SK-N-SH (cell line): ENCODE measurements at regions not wholly inside any gene's neighbourhood (a gene's known extent, or its start where the extent isn't known, plus 50 kb on each side); places are given as distances from the start of the nearest gene placed in this dataset.

Experiments used
- CTCF ChIA-PET: fragments of 300-600, 350-600 bp; formaldehyde crosslinking; extraction: SDS; loops from one replicate; lab custom pipeline; 2021; lab: Yijun Ruan, JAX
- POLR2A ChIA-PET: fragments of 350-600 bp; sonication (Branson Sonifier 250); formaldehyde crosslinking; extraction: SDS; loops from one replicate; lab custom pipeline; 2020; ENCODE audit warnings: antibody characterized with exemption, inconsistent platforms; lab: Yijun Ruan, JAX
- DNase-seq: peaks from one replicate; pipeline ENCODE4 v3.0.0; 2012
- H2AFZ ChIP-seq: fragments of 200-600 bp; sonication (generic); 2 replicates; pipeline ENCODE4 v1.8.1; 2016; ENCODE audit warnings: antibody characterized with exemption, mild to moderate bottlenecking, low read depth
- H3F3A ChIP-seq: fragments of 200-600 bp; sonication (generic); replicated peaks from 2 replicates; pipeline ENCODE3; 2016; ENCODE audit warnings: antibody characterized with exemption, mild to moderate bottlenecking; ENCODE audit not compliant: insufficient read depth
- H3K27ac ChIP-seq, 2 experiments: fragments of 200-500 bp in 1 of 2; fragments of 200-600 bp in 1 of 2; sonication (Bioruptor generic) in 1 of 2; sonication (generic), shearing (Covaris generic) in 1 of 2; 2 replicates each; pipeline versions ENCODE4 v1.5.1 to v1.6.1; 2014 to 2016; ENCODE audit warnings: low read depth in 2 of 2, inconsistent platforms in 1 of 2, low read length in 1 of 2, mild to moderate bottlenecking in 1 of 2, mixed read lengths in 1 of 2
- H3K27me3 ChIP-seq: fragments of 200-600 bp; sonication (generic), shearing (Covaris generic); 2 replicates; pipeline ENCODE4 v1.6.1; 2016; ENCODE audit warnings: mixed run types; ENCODE audit not compliant: insufficient read depth
- H3K36me3 ChIP-seq, 2 experiments: fragments of 200-500 bp in 1 of 2; fragments of 200-600 bp in 1 of 2; sonication (Bioruptor generic) in 1 of 2; sonication (generic) in 1 of 2; replicated peaks in 1 of 2; 2 replicates each; pipeline versions ENCODE3 to v1.5.1; 2014 to 2016; ENCODE audit warnings: low read length in 1 of 2, mild to moderate bottlenecking in 1 of 2; ENCODE audit not compliant: insufficient read depth in 2 of 2, control insufficient read depth in 1 of 2
- H3K4me1 ChIP-seq, 2 experiments: fragments of 200-500 bp in 1 of 2; fragments of 200-600 bp in 1 of 2; sonication (Bioruptor generic) in 1 of 2; sonication (generic), shearing (Covaris generic) in 1 of 2; 2 replicates each; pipeline versions ENCODE4 v1.5.1 to v1.6.1; 2014 to 2016; ENCODE audit warnings: low read depth in 1 of 2, low read length in 1 of 2, mixed run types in 1 of 2; ENCODE audit not compliant: insufficient read depth in 2 of 2, control insufficient read depth in 1 of 2
- H3K4me2 ChIP-seq: fragments of 200-600 bp; sonication (generic), shearing (Covaris generic); 2 replicates; pipeline ENCODE4 v1.6.1; 2017; ENCODE audit warnings: mixed run types
- H3K4me3 ChIP-seq, 2 experiments: fragments of 200-500 bp in 1 of 2; fragments of 200-600 bp in 1 of 2; sonication (Bioruptor generic) in 1 of 2; sonication (generic), shearing (Covaris generic) in 1 of 2; 2 replicates each; pipeline versions ENCODE4 v1.5.1 to v1.8.1; 2014 to 2016; ENCODE audit warnings: low read depth in 2 of 2, inconsistent platforms in 1 of 2, low read length in 1 of 2, mild to moderate bottlenecking in 1 of 2, mixed read lengths in 1 of 2, moderate library complexity in 1 of 2
- H3K79me2 ChIP-seq: fragments of 200-600 bp; sonication (generic); 2 replicates; pipeline ENCODE4 v1.8.1; 2017; ENCODE audit warnings: mild to moderate bottlenecking; ENCODE audit not compliant: insufficient read depth
- H3K9ac ChIP-seq: fragments of 200-600 bp; sonication (generic); 2 replicates; pipeline ENCODE4 v1.6.1; 2017; ENCODE audit warnings: mixed run types
- H3K9me2 ChIP-seq: fragments of 200-600 bp; sonication (generic); 2 replicates; pipeline ENCODE4 v1.6.1; 2017; ENCODE audit warnings: mixed run types
- H3K9me3 ChIP-seq: fragments of 200-600 bp; sonication (generic); 2 replicates; pipeline ENCODE4 v1.6.1; 2017; ENCODE audit warnings: mixed run types, mild to moderate bottlenecking, moderate library complexity
- H4K20me1 ChIP-seq: fragments of 200-600 bp; sonication (generic); 2 replicates; pipeline ENCODE4 v1.6.1; 2017; ENCODE audit warnings: mild to moderate bottlenecking, mixed run types; ENCODE audit not compliant: insufficient read depth
- CHD2 ChIP-seq: fragments of 150-350 bp; IDR thresholded peaks from 2 replicates; pipeline ENCODE4 v1.6.1; 2018; ENCODE audit warnings: low read length; ENCODE audit not compliant: partially characterized antibody
- ELF1 ChIP-seq: IDR thresholded peaks from 2 replicates; pipeline ENCODE4 v1.4.0; 2012
- EP300 ChIP-seq, 2 experiments: IDR thresholded peaks; 2 replicates each; pipeline versions ENCODE4 v1.4.0 to v1.6.1; 2012; ENCODE audit warnings: borderline replicate concordance in 1 of 2, low read depth in 1 of 2, low read length in 1 of 2
- FOSL2 ChIP-seq: IDR thresholded peaks from 2 replicates; pipeline ENCODE4 v1.4.0; 2012; ENCODE audit warnings: low read depth, mild to moderate bottlenecking, moderate library complexity, borderline replicate concordance
- FOXM1 ChIP-seq: IDR thresholded peaks from 2 replicates; pipeline ENCODE4 v1.4.0; 2012; ENCODE audit warnings: low read depth, mild to moderate bottlenecking
- GABPA ChIP-seq: IDR thresholded peaks from 2 replicates; pipeline ENCODE4 v1.4.0; 2012; ENCODE audit warnings: low read depth, mild to moderate bottlenecking
- GATA2 ChIP-seq: sonication (generic); formaldehyde crosslinking; IDR thresholded peaks from 2 replicates; pipeline ENCODE4 v1.5.0; 2020; ENCODE audit warnings: mild to moderate bottlenecking, missing genetic modification reagents
- JUND ChIP-seq: IDR thresholded peaks from 2 replicates; pipeline ENCODE4 v1.4.0; 2012
- MEF2A ChIP-seq: IDR thresholded peaks from 2 replicates; pipeline ENCODE4 v1.4.0; 2012; ENCODE audit warnings: low read depth, borderline replicate concordance
- MXI1 ChIP-seq: IDR thresholded peaks from 2 replicates; pipeline ENCODE4 v1.6.1; 2012; ENCODE audit warnings: mild to moderate bottlenecking, low read depth, low read length, improper control_type of control experiment
- NFIC ChIP-seq: IDR thresholded peaks from 2 replicates; pipeline ENCODE4 v1.4.0; 2012; ENCODE audit warnings: borderline replicate concordance
- RCOR1 ChIP-seq: fragments of 150-350 bp; IDR thresholded peaks from 2 replicates; pipeline ENCODE4 v1.6.1; 2017; ENCODE audit warnings: antibody characterized with exemption, low read length
- RXRA ChIP-seq: IDR thresholded peaks from 2 replicates; pipeline ENCODE4 v1.4.0; 2012; ENCODE audit warnings: low read depth, mild to moderate bottlenecking, borderline replicate concordance
- TCF12 ChIP-seq: IDR thresholded peaks from 2 replicates; pipeline ENCODE4 v1.4.0; 2012
- TEAD4 ChIP-seq: IDR thresholded peaks from 2 replicates; pipeline ENCODE4 v1.4.0; 2012; ENCODE audit warnings: mild to moderate bottlenecking, borderline replicate concordance; ENCODE audit not compliant: insufficient read depth
- YY1 ChIP-seq: IDR thresholded peaks from 2 replicates; pipeline ENCODE4 v1.4.0; 2012; ENCODE audit warnings: low read depth, mild to moderate bottlenecking
- WGBS: methylation state at CpG from one replicate; pipeline ENCODE4 v1.1.6; 2017; ENCODE audit warnings: low lambda C conversion rate; 5-methylcytosine and 5-hydroxymethylcytosine counted together
- TF ChIP-seq, protein P1 (sequence below): IDR thresholded peaks from 2 replicates; pipeline ENCODE4 v1.4.0; 2012; ENCODE audit warnings: low read depth, borderline replicate concordance
- TF ChIP-seq, protein P2 (sequence below): IDR thresholded peaks from 2 replicates; pipeline ENCODE4 v1.6.1; 2012; ENCODE audit warnings: mild to moderate bottlenecking, low read depth, low read length, moderate library complexity
- TF ChIP-seq, protein P3 (sequence below): IDR thresholded peaks from 2 replicates; pipeline ENCODE4 v1.4.0; 2012; ENCODE audit warnings: low read depth
- TF ChIP-seq, protein P4 (sequence below): IDR thresholded peaks from 2 replicates; pipeline ENCODE4 v1.4.0; 2012; ENCODE audit warnings: low read depth, borderline replicate concordance
- TF ChIP-seq, protein P5 (sequence below): fragments of 150-350 bp; IDR thresholded peaks from 2 replicates; pipeline ENCODE4 v1.6.1; 2017; ENCODE audit warnings: antibody characterized with exemption, low read length, low read depth, borderline replicate concordance
- TF ChIP-seq, protein P6 (sequence below): fragments of 150-350 bp; IDR thresholded peaks from 2 replicates; pipeline ENCODE4 v1.6.1; 2016; ENCODE audit warnings: mild to moderate bottlenecking, low read depth, low read length
- TF ChIP-seq, protein P7 (sequence below): IDR thresholded peaks from 2 replicates; pipeline ENCODE4; 2012

DNA sequence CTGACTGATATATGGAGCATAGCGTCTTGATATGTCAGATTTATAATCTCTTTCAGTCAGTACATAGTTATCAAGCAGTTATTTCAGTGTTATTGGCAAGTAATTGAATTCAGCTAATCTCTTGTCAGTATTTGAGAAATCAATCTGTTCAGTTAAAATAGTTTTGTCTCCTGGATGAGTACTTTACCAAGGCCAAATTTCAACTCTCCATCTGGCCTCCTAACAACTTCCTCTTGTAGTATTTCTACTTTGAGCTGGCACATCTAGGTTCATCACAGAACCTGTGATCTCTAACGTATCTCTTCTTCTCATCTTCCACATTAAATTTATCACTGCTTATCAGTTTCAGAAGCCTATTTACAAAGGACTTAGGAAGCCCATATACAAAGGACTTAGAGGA lies 690.5 kb downstream of the C12orf50 start (continued):
- TF ChIP-seq, protein P1, sequence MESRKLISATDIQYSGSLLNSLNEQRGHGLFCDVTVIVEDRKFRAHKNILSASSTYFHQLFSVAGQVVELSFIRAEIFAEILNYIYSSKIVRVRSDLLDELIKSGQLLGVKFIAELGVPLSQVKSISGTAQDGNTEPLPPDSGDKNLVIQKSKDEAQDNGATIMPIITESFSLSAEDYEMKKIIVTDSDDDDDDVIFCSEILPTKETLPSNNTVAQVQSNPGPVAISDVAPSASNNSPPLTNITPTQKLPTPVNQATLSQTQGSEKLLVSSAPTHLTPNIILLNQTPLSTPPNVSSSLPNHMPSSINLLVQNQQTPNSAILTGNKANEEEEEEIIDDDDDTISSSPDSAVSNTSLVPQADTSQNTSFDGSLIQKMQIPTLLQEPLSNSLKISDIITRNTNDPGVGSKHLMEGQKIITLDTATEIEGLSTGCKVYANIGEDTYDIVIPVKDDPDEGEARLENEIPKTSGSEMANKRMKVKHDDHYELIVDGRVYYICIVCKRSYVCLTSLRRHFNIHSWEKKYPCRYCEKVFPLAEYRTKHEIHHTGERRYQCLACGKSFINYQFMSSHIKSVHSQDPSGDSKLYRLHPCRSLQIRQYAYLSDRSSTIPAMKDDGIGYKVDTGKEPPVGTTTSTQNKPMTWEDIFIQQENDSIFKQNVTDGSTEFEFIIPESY = no peak
- TF ChIP-seq, all 33 proteins: peak for 0

DNA sequence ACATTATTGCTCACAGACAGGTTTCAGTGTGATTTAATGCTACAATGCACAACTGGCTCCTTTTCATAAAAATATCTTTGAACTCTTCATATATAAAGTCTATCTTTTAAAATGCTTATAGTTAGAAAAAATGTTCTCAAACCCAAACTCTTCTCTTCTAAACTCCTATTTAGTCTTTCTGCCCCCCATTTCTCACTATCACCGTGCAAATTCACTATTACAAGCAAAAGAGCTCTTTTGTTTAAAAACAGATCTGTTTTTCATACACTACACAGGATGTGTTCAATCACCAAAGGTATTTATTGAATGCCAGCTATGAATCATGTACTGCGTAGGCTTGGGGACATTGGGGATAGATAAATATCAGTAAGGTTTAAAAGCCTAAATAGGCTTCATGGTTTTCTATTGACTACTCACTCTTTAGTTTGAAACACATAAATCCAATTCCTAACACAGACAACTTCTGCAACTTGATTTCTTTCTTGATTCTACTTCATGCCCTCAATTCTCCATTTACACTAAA lies 692.3 kb downstream of the C12orf50 start:
- no peaks in the 10 kb centered on the region for H3K36me3 ChIP-seq
- CTCF ChIA-PET = no interaction called here

More for the DNA sequence above, 692.3 kb downstream of the C12orf50 start:
- peak overlapping the region; percentile 30 to 53; a peak in 2 of 4 replicates for H3K27ac ChIP-seq
- WGBS = 13% methylated on average over 2 of the region's 2 CpGs
- H3K4me1 ChIP-seq = peaks cover 9 to 17% of the 10 kb centered on the region in 2 experiments; a peak in 3 of 4 replicates
- DNase-seq = no peak
- H3K9me2 ChIP-seq = no peaks in the 10 kb centered on the region
- H4K20me1 ChIP-seq = no peaks in the 10 kb centered on the region
- peaks cover 5% of the 10 kb centered on the region; the same call in 1 of the 2 replicates for H3K9me3 ChIP-seq
- H3K27me3 ChIP-seq = no peaks in the 10 kb centered on the region
- H2AFZ ChIP-seq = peak overlapping the region; percentile 52
- H3K9ac ChIP-seq = no peak overlapping the region
- H3K4me2 ChIP-seq = no peak overlapping the region
- TF ChIP-seq, protein P2, sequence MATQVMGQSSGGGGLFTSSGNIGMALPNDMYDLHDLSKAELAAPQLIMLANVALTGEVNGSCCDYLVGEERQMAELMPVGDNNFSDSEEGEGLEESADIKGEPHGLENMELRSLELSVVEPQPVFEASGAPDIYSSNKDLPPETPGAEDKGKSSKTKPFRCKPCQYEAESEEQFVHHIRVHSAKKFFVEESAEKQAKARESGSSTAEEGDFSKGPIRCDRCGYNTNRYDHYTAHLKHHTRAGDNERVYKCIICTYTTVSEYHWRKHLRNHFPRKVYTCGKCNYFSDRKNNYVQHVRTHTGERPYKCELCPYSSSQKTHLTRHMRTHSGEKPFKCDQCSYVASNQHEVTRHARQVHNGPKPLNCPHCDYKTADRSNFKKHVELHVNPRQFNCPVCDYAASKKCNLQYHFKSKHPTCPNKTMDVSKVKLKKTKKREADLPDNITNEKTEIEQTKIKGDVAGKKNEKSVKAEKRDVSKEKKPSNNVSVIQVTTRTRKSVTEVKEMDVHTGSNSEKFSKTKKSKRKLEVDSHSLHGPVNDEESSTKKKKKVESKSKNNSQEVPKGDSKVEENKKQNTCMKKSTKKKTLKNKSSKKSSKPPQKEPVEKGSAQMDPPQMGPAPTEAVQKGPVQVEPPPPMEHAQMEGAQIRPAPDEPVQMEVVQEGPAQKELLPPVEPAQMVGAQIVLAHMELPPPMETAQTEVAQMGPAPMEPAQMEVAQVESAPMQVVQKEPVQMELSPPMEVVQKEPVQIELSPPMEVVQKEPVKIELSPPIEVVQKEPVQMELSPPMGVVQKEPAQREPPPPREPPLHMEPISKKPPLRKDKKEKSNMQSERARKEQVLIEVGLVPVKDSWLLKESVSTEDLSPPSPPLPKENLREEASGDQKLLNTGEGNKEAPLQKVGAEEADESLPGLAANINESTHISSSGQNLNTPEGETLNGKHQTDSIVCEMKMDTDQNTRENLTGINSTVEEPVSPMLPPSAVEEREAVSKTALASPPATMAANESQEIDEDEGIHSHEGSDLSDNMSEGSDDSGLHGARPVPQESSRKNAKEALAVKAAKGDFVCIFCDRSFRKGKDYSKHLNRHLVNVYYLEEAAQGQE = no peak
- TF ChIP-seq FOXM1 (peak; percentile 46; the same call in 1 of the 2 replicates), YY1 (no peak), RXRA (no peak), MEF2A (peak; percentile 33; the same call in 1 of the 2 replicates), TEAD4 (peak; percentile 77), RCOR1 (no peak), CHD2 (no peak), TCF12 (peak; percentile 88), FOSL2 (peak; percentile 68), GABPA (no peak), GATA2 (CRISPR knock-in tag) (no peak), NFIC (peak; percentile 65), MXI1 (no peak), JUND (peak; percentile 82), EP300 (IDR thresholded peaks at IDR 0.05; ENCODE audit: borderline replicate concordance in 1 of 2, low read depth in 1 of 2, low read length in 1 of 2) (peak in 1 of 2 experiments; percentile 91; a peak in 2 of 4 replicates), ELF1 (no peak)
- TF ChIP-seq, protein P3, sequence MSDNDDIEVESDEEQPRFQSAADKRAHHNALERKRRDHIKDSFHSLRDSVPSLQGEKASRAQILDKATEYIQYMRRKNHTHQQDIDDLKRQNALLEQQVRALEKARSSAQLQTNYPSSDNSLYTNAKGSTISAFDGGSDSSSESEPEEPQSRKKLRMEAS = no peak
- TF ChIP-seq, protein P4, sequence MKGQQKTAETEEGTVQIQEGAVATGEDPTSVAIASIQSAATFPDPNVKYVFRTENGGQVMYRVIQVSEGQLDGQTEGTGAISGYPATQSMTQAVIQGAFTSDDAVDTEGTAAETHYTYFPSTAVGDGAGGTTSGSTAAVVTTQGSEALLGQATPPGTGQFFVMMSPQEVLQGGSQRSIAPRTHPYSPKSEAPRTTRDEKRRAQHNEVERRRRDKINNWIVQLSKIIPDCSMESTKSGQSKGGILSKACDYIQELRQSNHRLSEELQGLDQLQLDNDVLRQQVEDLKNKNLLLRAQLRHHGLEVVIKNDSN = no peak
- TF ChIP-seq, protein P5, sequence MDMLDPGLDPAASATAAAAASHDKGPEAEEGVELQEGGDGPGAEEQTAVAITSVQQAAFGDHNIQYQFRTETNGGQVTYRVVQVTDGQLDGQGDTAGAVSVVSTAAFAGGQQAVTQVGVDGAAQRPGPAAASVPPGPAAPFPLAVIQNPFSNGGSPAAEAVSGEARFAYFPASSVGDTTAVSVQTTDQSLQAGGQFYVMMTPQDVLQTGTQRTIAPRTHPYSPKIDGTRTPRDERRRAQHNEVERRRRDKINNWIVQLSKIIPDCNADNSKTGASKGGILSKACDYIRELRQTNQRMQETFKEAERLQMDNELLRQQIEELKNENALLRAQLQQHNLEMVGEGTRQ = no peak
- TF ChIP-seq, protein P6, sequence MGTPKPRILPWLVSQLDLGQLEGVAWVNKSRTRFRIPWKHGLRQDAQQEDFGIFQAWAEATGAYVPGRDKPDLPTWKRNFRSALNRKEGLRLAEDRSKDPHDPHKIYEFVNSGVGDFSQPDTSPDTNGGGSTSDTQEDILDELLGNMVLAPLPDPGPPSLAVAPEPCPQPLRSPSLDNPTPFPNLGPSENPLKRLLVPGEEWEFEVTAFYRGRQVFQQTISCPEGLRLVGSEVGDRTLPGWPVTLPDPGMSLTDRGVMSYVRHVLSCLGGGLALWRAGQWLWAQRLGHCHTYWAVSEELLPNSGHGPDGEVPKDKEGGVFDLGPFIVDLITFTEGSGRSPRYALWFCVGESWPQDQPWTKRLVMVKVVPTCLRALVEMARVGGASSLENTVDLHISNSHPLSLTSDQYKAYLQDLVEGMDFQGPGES = no peak
- TF ChIP-seq, protein P7, sequence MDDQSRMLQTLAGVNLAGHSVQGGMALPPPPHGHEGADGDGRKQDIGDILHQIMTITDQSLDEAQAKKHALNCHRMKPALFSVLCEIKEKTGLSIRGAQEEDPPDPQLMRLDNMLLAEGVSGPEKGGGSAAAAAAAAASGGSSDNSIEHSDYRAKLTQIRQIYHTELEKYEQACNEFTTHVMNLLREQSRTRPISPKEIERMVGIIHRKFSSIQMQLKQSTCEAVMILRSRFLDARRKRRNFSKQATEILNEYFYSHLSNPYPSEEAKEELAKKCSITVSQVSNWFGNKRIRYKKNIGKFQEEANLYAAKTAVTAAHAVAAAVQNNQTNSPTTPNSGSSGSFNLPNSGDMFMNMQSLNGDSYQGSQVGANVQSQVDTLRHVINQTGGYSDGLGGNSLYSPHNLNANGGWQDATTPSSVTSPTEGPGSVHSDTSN = peak; percentile 86
- H3K4me3 ChIP-seq = no peak overlapping the region
- H3K79me2 ChIP-seq = no peaks in the 10 kb centered on the region
- POLR2A ChIA-PET = no interaction called here
- peaks cover 8% of the 10 kb centered on the region for H3F3A ChIP-seq
